Activated CD4-positive, alpha-beta T cell treated with anti-CD3 and anti-CD28 coated beads for 36 hours (primary cell): ENCODE measurements at regions not wholly inside any gene's neighbourhood (a gene's known extent, or its start where the extent isn't known, plus 50 kb on each side); places are given as distances from the start of the nearest gene placed in this dataset.
"Not testable (repeated sequence)": the region's sequence is repeated elsewhere in the genome, so short reads cannot be mapped to it uniquely, and the experiment has no call there.

Experiments used
- ATAC-seq: fragments of 200-7000 bp; cut with Tn5 transposase; one replicate; pipeline ENCODE4 v1.10.0; 2021; ENCODE audit warnings: mild to moderate bottlenecking, moderate library complexity
- CTCF ChIA-PET: fragments of 350-600 bp; sonication (Branson Sonifier 250); formaldehyde crosslinking; loops from one replicate; lab custom pipeline; 2021; ENCODE audit warnings: antibody characterized with exemption; lab: Charles Lee
- POLR2A ChIA-PET: fragments of 350-600 bp; sonication (Branson Sonifier 250); formaldehyde crosslinking; loops from one replicate; lab custom pipeline; 2021; ENCODE audit warnings: antibody characterized with exemption, inconsistent platforms; lab: Charles Lee
- DNase-seq: peaks from one replicate; pipeline ENCODE4 v3.0.0-alpha.2; 2020
- H3K27ac Mint-ChIP-seq: one replicate; pipeline ENCODE4 v1.8.0; 2021; ENCODE audit warnings: mixed read lengths
- H3K27me3 Mint-ChIP-seq: one replicate; pipeline ENCODE4 v1.8.0; 2021; ENCODE audit warnings: mixed read lengths
- H3K36me3 Mint-ChIP-seq: one replicate; pipeline ENCODE4 v1.8.0; 2021; ENCODE audit warnings: low read depth, mixed read lengths
- H3K4me1 Mint-ChIP-seq: one replicate; pipeline ENCODE4 v1.8.0; 2021; ENCODE audit warnings: mixed read lengths
- H3K4me3 Mint-ChIP-seq: one replicate; pipeline ENCODE4 v1.8.0; 2021; ENCODE audit warnings: mild to moderate bottlenecking, moderate library complexity, mixed read lengths
- H3K9me3 Mint-ChIP-seq: one replicate; pipeline ENCODE4 v1.8.0; 2021; ENCODE audit warnings: low read depth, mixed read lengths
- intact Hi-C, 2 experiments: fragments of 100-400 bp; cut with DNase I in 1 of 2; cut with micrococcal nuclease in 1 of 2; formaldehyde crosslinking; loops; one replicate each; pipeline versions ENCODE4 v1.14.2 to v1.15.1; 2022 to 2024; cut with DNase I, micrococcal nuclease

GRCh38 chr16:50448981-50449380 lies 80.2 kb upstream of the BRD7 start:
- ATAC-seq (no peak), DNase-seq (no peak)
- Mint-ChIP-seq H3K27ac (no peak overlapping the region), H3K4me1 (peaks cover 3% of the 10 kb centered on the region), H3K4me3 (no peak overlapping the region), H3K9me3 (no peaks in the 10 kb centered on the region), H3K27me3 (no peaks in the 10 kb centered on the region), H3K36me3 (no peaks in the 10 kb centered on the region)
- intact Hi-C loops: no loop called here
- ChIA-PET POLR2A (no interaction called here), CTCF (interaction anchor here (1.0 kb wide), 1 partner anchor 65 kb away, joined by 3 read pairs; no protein-coding TSS in a partner anchor)

- H3K4me1 Mint-ChIP-seq: peaks cover 3% of the 10 kb centered on the region
- DNase-seq (no peak), ATAC-seq (no peak)
- ChIA-PET POLR2A (no interaction called here), CTCF (interaction anchor here (1.0 kb wide), 1 partner anchor 64 kb away, joined by 3 read pairs; no protein-coding TSS in a partner anchor)
- no peaks in the 10 kb centered on the region for H3K27me3 Mint-ChIP-seq
- H3K27ac Mint-ChIP-seq: no peak overlapping the region
- no peaks in the 10 kb centered on the region for H3K36me3 Mint-ChIP-seq
- intact Hi-C loops: no loop called here
- no peak overlapping the region for H3K4me3 Mint-ChIP-seq
- H3K9me3 Mint-ChIP-seq: no peaks in the 10 kb centered on the region
Observed at GRCh38 chr16:50448522-50448921, 79.7 kb upstream of the BRD7 start.

DNA sequence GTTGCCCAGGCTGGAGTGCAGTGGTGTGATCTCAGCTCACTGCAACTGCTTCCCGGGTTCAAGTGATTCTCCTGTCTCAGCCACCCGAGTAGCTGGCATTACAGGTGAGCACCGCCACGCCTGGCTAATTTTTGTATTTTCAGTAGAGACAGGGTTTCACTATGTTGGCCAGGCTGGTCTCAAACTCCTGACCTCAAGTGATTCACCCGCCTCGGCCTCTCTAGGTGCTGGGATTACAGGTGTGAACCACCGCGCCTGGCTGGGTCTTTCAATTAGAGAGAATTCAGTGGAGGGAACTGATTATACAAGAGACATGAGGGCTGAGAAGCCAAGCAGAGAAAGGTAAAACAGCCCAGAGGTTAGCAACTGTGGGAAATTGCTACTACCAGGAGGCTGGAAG lies 78.6 kb upstream of the BRD7 start:
- H3K36me3 Mint-ChIP-seq, H3K27me3 Mint-ChIP-seq: not testable (repeated sequence)

GRCh38 chr16:50446861-50447260 lies 78.1 kb upstream of the BRD7 start:
- Mint-ChIP-seq H3K9me3 (peaks cover 5% of the 10 kb centered on the region), H3K4me3 (no peak overlapping the region), H3K4me1 (peaks cover 3% of the 10 kb centered on the region), H3K27me3 (no peaks in the 10 kb centered on the region), H3K27ac (no peak overlapping the region), H3K36me3 (peaks cover 2% of the 10 kb centered on the region)
- intact Hi-C loops: no loop called here
- ChIA-PET POLR2A (no interaction called here), CTCF (no interaction called here)
- DNase-seq (no peak), ATAC-seq (no peak)

More for the DNA sequence above, 78.6 kb upstream of the BRD7 start:
- DNase-seq, CTCF ChIA-PET, H3K27ac Mint-ChIP-seq, intact Hi-C loops, H3K4me1 Mint-ChIP-seq, ATAC-seq, H3K4me3 Mint-ChIP-seq, H3K9me3 Mint-ChIP-seq: not testable (repeated sequence)
- POLR2A ChIA-PET: interaction anchor here (0.5 kb wide), 1 partner anchor 339 kb away, joined by 5 read pairs; no protein-coding TSS in a partner anchor

DNA sequence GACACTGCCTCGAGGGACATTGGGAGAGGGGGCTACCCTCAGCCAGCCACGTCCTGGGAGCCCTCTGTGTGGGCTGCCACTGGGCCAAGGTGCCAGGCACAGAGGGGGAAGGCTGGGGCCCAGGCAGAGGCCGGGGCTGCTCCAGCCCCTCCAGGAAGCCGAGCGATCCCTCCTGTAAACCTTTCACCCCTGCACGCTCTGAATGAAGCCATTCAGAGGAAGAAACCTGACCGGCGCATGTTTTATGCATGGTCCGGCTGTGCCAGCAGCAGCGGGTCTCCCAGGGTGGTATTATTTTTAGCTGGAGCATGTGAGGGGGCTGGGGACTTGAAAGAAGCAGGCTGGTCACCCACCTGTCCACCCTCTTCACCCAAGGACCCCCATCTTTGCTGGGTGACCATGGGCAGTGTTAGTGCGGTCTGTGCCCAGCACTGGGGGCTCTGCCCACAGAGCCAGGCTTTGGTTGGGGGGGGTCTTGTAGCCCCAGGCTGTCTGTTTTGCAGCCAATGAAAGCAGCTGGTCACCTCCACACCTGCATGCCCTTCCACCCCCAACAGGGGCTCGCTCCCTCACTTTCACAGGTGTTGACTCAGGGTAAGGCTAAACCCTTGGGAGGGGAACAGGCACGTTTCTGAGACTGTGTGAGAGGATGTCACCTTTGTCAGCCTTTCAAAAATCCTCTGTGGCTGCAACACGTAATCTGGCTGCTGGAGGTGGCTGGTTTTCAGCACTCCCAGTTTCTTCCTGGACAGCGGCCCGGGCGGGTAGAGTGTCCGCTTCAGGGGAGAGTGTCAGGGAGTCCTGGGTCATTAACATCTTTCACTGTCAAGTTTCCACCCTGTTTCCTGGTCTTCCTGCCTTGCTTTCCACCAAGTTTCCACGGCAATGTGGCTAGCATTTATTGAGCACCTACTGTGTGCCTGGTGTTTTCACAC lies 77.1 kb upstream of the BRD7 start:
- ChIA-PET POLR2A (no interaction called here), CTCF (interaction anchor here (1.3 kb wide), 1 partner anchor 17 kb away, joined by 3 read pairs; no protein-coding TSS in a partner anchor)
- Mint-ChIP-seq H3K27ac (no peak overlapping the region), H3K27me3 (no peaks in the 10 kb centered on the region), H3K9me3 (peaks cover 8% of the 10 kb centered on the region), H3K36me3 (peaks cover 2% of the 10 kb centered on the region), H3K4me3 (no peak overlapping the region), H3K4me1 (peaks cover 3% of the 10 kb centered on the region)
- intact Hi-C loops: no loop called here
- DNase-seq (no peak), ATAC-seq (no peak)

DNA sequence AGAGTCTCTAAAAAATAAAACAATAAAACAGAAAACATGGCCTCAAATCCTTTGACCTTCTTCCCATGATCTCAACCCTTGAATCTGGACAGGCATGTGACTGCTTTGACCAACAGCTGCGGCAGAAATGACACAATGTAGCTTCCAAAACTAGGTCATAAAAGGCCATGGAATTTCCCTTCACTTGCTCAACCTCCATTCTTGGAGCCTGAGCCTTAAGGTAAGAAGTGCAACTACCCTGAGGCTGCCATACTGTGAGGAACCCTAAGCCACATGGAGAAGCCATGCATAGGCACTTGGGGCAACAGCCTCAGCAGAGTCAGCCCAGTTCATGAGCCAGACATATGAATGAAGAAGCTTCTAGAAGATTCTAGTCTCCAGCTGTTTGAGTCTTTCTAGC lies 75.7 kb upstream of the BRD7 start:
- ChIA-PET CTCF (interaction anchor here (1.0 to 1.3 kb wide), 2 partner anchors 15 to 362 kb away, joined by 3 read pairs; no protein-coding TSS in a partner anchor), POLR2A (no interaction called here)
- intact Hi-C loops: no loop called here
- DNase-seq (no peak), ATAC-seq (no peak)
- Mint-ChIP-seq H3K4me1 (peaks cover 3% of the 10 kb centered on the region), H3K9me3 (peaks cover 17% of the 10 kb centered on the region), H3K4me3 (no peak overlapping the region), H3K27ac (no peak overlapping the region), H3K27me3 (no peaks in the 10 kb centered on the region), H3K36me3 (peaks cover 7% of the 10 kb centered on the region)

DNA sequence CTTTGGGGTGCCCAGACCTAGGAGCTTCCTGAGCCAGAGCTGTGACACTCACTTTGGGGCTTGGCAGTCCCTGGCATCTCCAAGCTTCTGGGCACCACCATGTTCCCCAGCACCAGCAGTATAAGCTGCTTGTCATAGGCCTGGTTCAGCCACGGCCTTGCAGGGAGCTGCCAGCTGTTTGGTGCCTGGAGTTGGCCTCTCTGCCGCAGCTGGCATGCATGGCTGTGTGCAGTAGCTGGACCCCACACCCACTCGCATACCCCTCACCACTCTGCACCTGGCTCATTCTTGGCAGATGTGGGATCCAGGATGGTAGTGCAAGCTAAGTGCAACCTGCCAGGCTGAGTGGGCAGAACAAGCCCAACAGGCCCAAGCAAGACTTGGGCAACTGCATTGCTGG lies 73.4 kb upstream of the BRD7 start:
- Mint-ChIP-seq H3K27me3 (no peaks in the 10 kb centered on the region), H3K27ac (no peak overlapping the region), H3K9me3 (peaks cover 21% of the 10 kb centered on the region), H3K4me3 (no peak overlapping the region), H3K36me3 (peaks cover 7% of the 10 kb centered on the region), H3K4me1 (peaks cover 3% of the 10 kb centered on the region)
- CTCF ChIA-PET: interaction anchor here (0.6 to 1.5 kb wide), 3 partner anchors 8 to 43 kb away, joined by 3 to 8 read pairs (median 3); no protein-coding TSS in a partner anchor
- ATAC-seq: no peak
- DNase-seq: no peak
- POLR2A ChIA-PET: interaction anchor here (0.8 kb wide), 1 partner anchor 9 kb away, joined by 3 read pairs; no protein-coding TSS in a partner anchor
- intact Hi-C loops: no loop called here

DNA sequence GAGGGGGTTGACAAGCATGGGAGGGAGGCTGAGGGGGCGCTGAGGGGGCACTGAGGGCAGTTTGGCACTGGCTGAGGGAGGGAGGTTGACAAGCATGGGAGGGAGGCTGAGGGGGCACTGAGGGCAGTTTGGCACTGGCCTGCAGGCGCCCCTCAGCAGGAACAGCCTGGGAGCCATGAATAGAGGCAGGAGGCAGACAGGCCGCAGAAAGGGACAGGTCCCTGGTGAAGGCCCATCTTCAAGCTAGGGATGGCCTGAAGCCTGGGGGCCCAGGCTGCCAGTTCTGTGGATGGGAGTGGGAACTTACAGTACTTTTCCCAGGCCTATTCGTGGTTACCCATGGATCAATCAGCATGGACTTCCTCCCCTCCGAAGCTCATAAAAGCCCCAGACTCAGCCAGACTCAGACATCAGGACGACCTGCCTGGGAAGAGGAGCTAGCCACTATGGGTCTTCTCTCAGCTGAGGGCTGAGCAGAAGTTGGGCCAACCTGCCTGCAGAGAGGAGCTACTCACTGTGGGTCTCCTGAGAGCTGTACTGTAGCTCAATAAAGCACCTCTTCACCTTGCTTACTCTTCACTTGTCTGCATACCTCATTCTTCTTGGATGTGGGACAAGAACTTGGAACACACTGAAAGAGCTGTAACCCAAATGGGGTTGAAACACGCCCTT lies 72.8 kb upstream of the BRD7 start:
- ChIA-PET POLR2A (interaction anchor here (0.8 kb wide), 1 partner anchor 10 kb away, joined by 3 read pairs; no protein-coding TSS in a partner anchor), CTCF (interaction anchor here (0.6 to 1.5 kb wide), 4 partner anchors 9 to 393 kb away, joined by 3 to 8 read pairs (median 3); no protein-coding TSS in a partner anchor)
- Mint-ChIP-seq H3K4me1 (peaks cover 3% of the 10 kb centered on the region), H3K27ac (no peak overlapping the region), H3K4me3 (no peak overlapping the region), H3K36me3 (peaks cover 7% of the 10 kb centered on the region), H3K9me3 (peaks cover 21% of the 10 kb centered on the region), H3K27me3 (no peaks in the 10 kb centered on the region)
- intact Hi-C loops: no loop called here
- DNase-seq (no peak), ATAC-seq (no peak)

DNA sequence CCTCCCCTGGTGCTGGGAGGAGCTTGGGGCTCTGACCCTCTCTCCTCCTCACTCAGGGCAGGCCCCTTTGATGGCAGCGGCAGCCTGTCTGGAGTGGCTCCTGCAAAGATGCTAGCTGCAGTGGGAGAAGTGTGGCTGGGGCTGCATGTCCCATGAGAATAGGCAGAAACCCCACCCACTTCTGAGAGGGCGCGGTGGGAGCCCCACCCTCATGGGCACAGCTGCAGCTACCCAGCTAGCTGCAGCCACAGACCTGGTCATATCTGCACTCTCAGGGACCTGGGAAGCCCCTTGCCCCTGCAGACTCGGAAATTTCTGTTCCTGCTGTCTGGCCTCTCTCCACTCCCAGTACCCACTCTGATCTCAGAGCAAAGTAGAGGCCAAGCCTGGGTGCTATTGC lies 72.2 kb upstream of the BRD7 start:
- Mint-ChIP-seq H3K36me3 (peaks cover 7% of the 10 kb centered on the region), H3K27me3 (no peaks in the 10 kb centered on the region), H3K9me3 (peaks cover 21% of the 10 kb centered on the region), H3K27ac (no peak overlapping the region), H3K4me3 (no peak overlapping the region), H3K4me1 (peaks cover 3% of the 10 kb centered on the region)
- DNase-seq: no peak
- intact Hi-C loops: no loop called here
- POLR2A ChIA-PET: no interaction called here
- no peak for ATAC-seq
- CTCF ChIA-PET: interaction anchor here (1.5 kb wide), 1 partner anchor 10 kb away, joined by 8 read pairs; no protein-coding TSS in a partner anchor

- H3K36me3 Mint-ChIP-seq: peaks cover 7% of the 10 kb centered on the region
- peaks cover 3% of the 10 kb centered on the region for H3K4me1 Mint-ChIP-seq
- CTCF ChIA-PET: no interaction called here
- no peaks in the 10 kb centered on the region for H3K27me3 Mint-ChIP-seq
- POLR2A ChIA-PET: no interaction called here
- H3K4me3 Mint-ChIP-seq: no peak overlapping the region
- intact Hi-C loops: no loop called here
- no peak overlapping the region for H3K27ac Mint-ChIP-seq
- no peak for ATAC-seq
- H3K9me3 Mint-ChIP-seq: peaks cover 21% of the 10 kb centered on the region
- DNase-seq: no peak
Observed at GRCh38 chr16:50440531-50440930, 71.7 kb upstream of the BRD7 start.

GRCh38 chr16:50437769-50438437 lies 69.1 kb upstream of the BRD7 start:
- Mint-ChIP-seq H3K9me3 (peaks cover 21% of the 10 kb centered on the region), H3K4me1 (no peaks in the 10 kb centered on the region), H3K27ac (no peak overlapping the region), H3K27me3 (no peaks in the 10 kb centered on the region), H3K36me3 (peaks cover 7% of the 10 kb centered on the region), H3K4me3 (no peak overlapping the region)
- intact Hi-C loops: no loop called here
- CTCF ChIA-PET: interaction anchor here (0.8 kb wide), 1 partner anchor 24 kb away, joined by 3 read pairs; no protein-coding TSS in a partner anchor
- DNase-seq: no peak
- no peak for ATAC-seq
- POLR2A ChIA-PET: no interaction called here
